Mesenchymal stem cell (in vitro differentiated cells and primary cell): ENCODE measurements at regions not wholly inside any gene's neighbourhood (a gene's known extent, or its start where the extent isn't known, plus 50 kb on each side); places are given as distances from the start of the nearest gene placed in this dataset.
A peak's percentile ranks its signal among the peaks of the same experiment; 100 is the strongest.

ENCODE experiments used
- DNase-seq: peaks from one replicate; pipeline ENCODE4 v3.0.0-alpha.2; 2013
- H2AFZ ChIP-seq: one replicate; pipeline ENCODE4 v1.6.1; 2013; ENCODE audit warnings: low read depth, mild to moderate bottlenecking, control low read depth, inconsistent platforms, low read length, moderate library complexity
- H2AK5ac ChIP-seq: 2 replicates; pipeline ENCODE4 v1.6.1; 2013; ENCODE audit warnings: low read length, moderate library complexity, mild to moderate bottlenecking, inconsistent platforms; ENCODE audit not compliant: severe bottlenecking
- H2BK120ac ChIP-seq: one replicate; pipeline ENCODE4 v1.6.1; 2013; ENCODE audit warnings: low read depth, mild to moderate bottlenecking, inconsistent platforms, low read length, moderate library complexity
- H2BK12ac ChIP-seq, 2 experiments: one replicate each; pipeline ENCODE4 v1.6.1; 2013; ENCODE audit warnings: inconsistent platforms in 2 of 2, low read length in 2 of 2, mild to moderate bottlenecking in 2 of 2, moderate library complexity in 2 of 2, control low read depth in 1 of 2
- H2BK15ac ChIP-seq: one replicate; pipeline ENCODE4 v1.6.1; 2013; ENCODE audit warnings: mild to moderate bottlenecking, low read depth, inconsistent platforms; ENCODE audit not compliant: poor library complexity, severe bottlenecking
- H2BK5ac ChIP-seq: 2 replicates; pipeline ENCODE4 v1.6.1; 2013; ENCODE audit warnings: low read depth, mild to moderate bottlenecking, low read length, control low read depth, inconsistent platforms; ENCODE audit not compliant: poor library complexity, severe bottlenecking
- H3K14ac ChIP-seq, 2 experiments: one replicate each; pipeline ENCODE4 v1.6.1; 2013; ENCODE audit warnings: inconsistent platforms in 2 of 2, low read length in 2 of 2, control low read depth in 1 of 2, mild to moderate bottlenecking in 1 of 2, moderate library complexity in 1 of 2
- H3K18ac ChIP-seq, 2 experiments: one replicate each; pipeline ENCODE4 v1.6.1; 2013; ENCODE audit warnings: inconsistent platforms in 2 of 2, low read length in 2 of 2, control low read depth in 1 of 2, low read depth in 1 of 2, mild to moderate bottlenecking in 1 of 2
- H3K23ac ChIP-seq, 2 experiments: one replicate each; pipeline ENCODE4 v1.6.1; 2013; ENCODE audit warnings: inconsistent platforms in 2 of 2, low read length in 2 of 2, mild to moderate bottlenecking in 2 of 2, moderate library complexity in 2 of 2, control low read depth in 1 of 2
- H3K27ac ChIP-seq: 2 replicates; pipeline ENCODE4 v1.5.1; 2013; ENCODE audit warnings: mild to moderate bottlenecking, moderate library complexity, low read length, control low read depth, inconsistent platforms; ENCODE audit not compliant: poor library complexity, severe bottlenecking
- H3K27me3 ChIP-seq, 2 experiments: 2 replicates each; pipeline versions ENCODE4 v1.6.1 to v1.7.0; 2013; ENCODE audit warnings: low read length in 2 of 2, mild to moderate bottlenecking in 2 of 2, moderate library complexity in 2 of 2, control low read depth in 1 of 2, inconsistent platforms in 1 of 2; ENCODE audit not compliant: control insufficient read depth in 1 of 2, insufficient read depth in 1 of 2
- H3K36me3 ChIP-seq, 2 experiments: 2 replicates each; pipeline versions ENCODE4 v1.6.1 to v1.7.0; 2013; ENCODE audit warnings: low read length in 2 of 2, control low read depth in 1 of 2, inconsistent platforms in 1 of 2, low read depth in 1 of 2, mild to moderate bottlenecking in 1 of 2; ENCODE audit not compliant: insufficient read depth in 2 of 2, control insufficient read depth in 1 of 2
- H3K4ac ChIP-seq, 2 experiments: one replicate each; pipeline ENCODE4 v1.6.1; 2013; ENCODE audit warnings: inconsistent platforms in 2 of 2, low read length in 2 of 2, mild to moderate bottlenecking in 2 of 2, moderate library complexity in 2 of 2, control low read depth in 1 of 2, low read depth in 1 of 2
- H3K4me1 ChIP-seq: 2 replicates; pipeline ENCODE4 v1.6.1; 2013; ENCODE audit warnings: low read depth, low read length, control low read depth; ENCODE audit not compliant: control insufficient read depth, insufficient read depth
- H3K4me2 ChIP-seq: 2 replicates; pipeline ENCODE4 v1.6.1; 2013; ENCODE audit warnings: low read length, mild to moderate bottlenecking, inconsistent platforms; ENCODE audit not compliant: poor library complexity, severe bottlenecking
- H3K4me3 ChIP-seq, 2 experiments: 2 replicates each; pipeline versions ENCODE4 v1.5.1 to v1.7.0; 2013; ENCODE audit warnings: low read length in 2 of 2, mild to moderate bottlenecking in 2 of 2, control low read depth in 1 of 2, low read depth in 1 of 2; ENCODE audit not compliant: insufficient read depth in 1 of 2
- H3K79me1 ChIP-seq: replicated peaks from 2 replicates; pipeline ENCODE4 v1.6.1; 2013; ENCODE audit warnings: mild to moderate bottlenecking, control low read depth, low read length, inconsistent platforms; ENCODE audit not compliant: poor library complexity, severe bottlenecking
- H3K9ac ChIP-seq: 2 replicates; pipeline ENCODE4 v1.7.0; 2013; ENCODE audit warnings: mild to moderate bottlenecking, low read length, moderate library complexity
- H3K9me3 ChIP-seq: 2 replicates; pipeline ENCODE4 v1.7.0; 2013; ENCODE audit warnings: mild to moderate bottlenecking, low read length; ENCODE audit not compliant: control insufficient read depth
- H4K8ac ChIP-seq: one replicate; pipeline ENCODE4 v1.6.1; 2013; ENCODE audit warnings: inconsistent platforms, mild to moderate bottlenecking, low read length, moderate library complexity
- H4K91ac ChIP-seq: one replicate; pipeline ENCODE4 v1.6.1; 2013; ENCODE audit warnings: mild to moderate bottlenecking, low read length, inconsistent platforms
- WGBS: methylation state at CpG from one replicate; pipeline ENCODE4 v1.1.7; 2013; ENCODE audit warnings: mixed read lengths; 5-methylcytosine and 5-hydroxymethylcytosine counted together

DNA sequence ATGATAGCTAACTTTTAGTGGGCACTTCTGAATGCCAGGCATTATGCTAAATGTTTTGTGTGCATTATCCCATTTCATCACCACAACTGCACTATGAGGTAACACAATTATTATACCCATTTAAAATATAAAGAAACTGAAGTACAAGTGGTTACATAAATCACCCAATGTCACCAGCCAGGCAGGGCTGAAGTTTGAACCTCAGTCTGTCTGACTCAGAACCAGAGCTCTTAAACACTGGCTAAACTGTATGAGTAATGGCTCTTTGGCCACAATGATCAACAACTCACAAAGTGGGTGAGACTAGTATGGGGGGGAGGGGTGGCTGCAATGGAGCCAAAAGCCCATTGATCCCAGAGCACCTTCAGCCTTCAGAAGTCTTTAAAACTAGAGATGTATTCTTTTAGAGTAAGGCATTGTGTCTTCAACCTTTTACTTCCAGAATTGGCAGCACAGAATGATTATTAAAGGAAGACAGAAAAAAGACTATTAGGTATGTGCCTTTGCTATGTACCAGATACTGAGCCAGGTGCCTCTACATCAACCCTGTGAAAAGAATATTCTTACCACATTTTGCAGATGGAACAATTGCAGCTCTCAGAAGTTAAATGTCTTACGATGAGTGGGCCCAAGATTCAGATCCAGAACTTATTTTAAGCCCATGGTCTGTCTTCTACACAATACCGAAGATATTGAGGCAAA is 166.9 kb downstream of the UACA start:
- no peak overlapping the region for H3K4me2 ChIP-seq
- H3K36me3 ChIP-seq, result no peaks in the 10 kb centered on the region
- no peak overlapping the region for H4K8ac ChIP-seq
- H2BK15ac ChIP-seq, result no peak overlapping the region
- H3K23ac ChIP-seq, result no peak overlapping the region
- peaks cover 3% of the 10 kb centered on the region for H3K4me1 ChIP-seq
- no peak overlapping the region for H2AFZ ChIP-seq
- no peak overlapping the region for H3K27ac ChIP-seq
- no peak overlapping the region for H2BK120ac ChIP-seq
- DNase-seq, result peak; percentile 88
- H3K4me3 ChIP-seq, result no peak overlapping the region
- H4K91ac ChIP-seq, result no peak overlapping the region
- WGBS, result 100% methylated on average over 2 of the region's 2 CpGs
- peaks cover 40% of the 10 kb centered on the region for H3K9me3 ChIP-seq
- no peak overlapping the region for H3K18ac ChIP-seq
- H3K9ac ChIP-seq, result no peak overlapping the region
- H3K14ac ChIP-seq, result no peak overlapping the region
- no peaks in the 10 kb centered on the region for H3K79me1 ChIP-seq
- H2AK5ac ChIP-seq, result no peak overlapping the region
- H2BK5ac ChIP-seq, result no peak overlapping the region
- H3K4ac ChIP-seq, result no peak overlapping the region
- H3K27me3 ChIP-seq, result peaks cover 0 to 31% of the 10 kb centered on the region in 2 experiments
- H2BK12ac ChIP-seq, result no peak overlapping the region

GRCh38 chr15:70593795-70594194 is 169.6 kb downstream of the UACA start:
- Histone ChIP-seq H3K9me3 (peaks cover 32% of the 10 kb centered on the region), H2AK5ac (no peak overlapping the region), H3K36me3 (no peaks in the 10 kb centered on the region), H3K9ac (no peak overlapping the region), H3K79me1 (no peaks in the 10 kb centered on the region), H3K4me3 (no peak overlapping the region), H3K23ac (no peak overlapping the region), H3K4me1 (peaks cover 3% of the 10 kb centered on the region), H2BK5ac (no peak overlapping the region), H3K14ac (no peak overlapping the region), H4K91ac (no peak overlapping the region), H3K4ac (no peak overlapping the region), H4K8ac (no peak overlapping the region), H2AFZ (no peak overlapping the region), H3K18ac (no peak overlapping the region), H3K27ac (no peak overlapping the region), H2BK120ac (no peak overlapping the region), H3K4me2 (no peak overlapping the region), H2BK12ac (no peak overlapping the region), H3K27me3 (peaks cover 0 to 37% of the 10 kb centered on the region in 2 experiments), H2BK15ac (no peak overlapping the region)
- no peak for DNase-seq

- Histone ChIP-seq H3K4me3 (no peak overlapping the region), H2BK120ac (no peak overlapping the region), H3K36me3 (peaks cover 0 to 4% of the 10 kb centered on the region in 2 experiments), H3K4me2 (no peak overlapping the region), H2BK12ac (no peak overlapping the region), H4K8ac (no peak overlapping the region), H3K18ac (no peak overlapping the region), H2AFZ (no peak overlapping the region), H3K9me3 (peaks cover 25% of the 10 kb centered on the region), H3K27ac (no peak overlapping the region), H4K91ac (no peak overlapping the region), H3K4me1 (peaks cover 9% of the 10 kb centered on the region), H2BK5ac (no peak overlapping the region), H3K14ac (no peak overlapping the region), H3K23ac (no peak overlapping the region), H2BK15ac (no peak overlapping the region), H3K9ac (no peak overlapping the region), H3K4ac (no peak overlapping the region), H3K79me1 (no peaks in the 10 kb centered on the region), H2AK5ac (no peak overlapping the region), H3K27me3 (peaks cover 13 to 49% of the 10 kb centered on the region in 2 experiments)
- DNase-seq, result no peak
- WGBS, result 72% methylated on average over 4 of the region's 4 CpGs
Observed at GRCh38 chr15:70589728-70590127, 173.6 kb downstream of the UACA start.

- Histone ChIP-seq H2AFZ (no peak overlapping the region), H3K4me3 (no peak overlapping the region), H3K4me2 (no peak overlapping the region)
Observed at GRCh38 chr15:70589221-70589620, 174.1 kb downstream of the UACA start.

More at GRCh38 chr15:70589221-70589620, 174.1 kb downstream of the UACA start:
- H2BK12ac ChIP-seq, result no peak overlapping the region
- no peak overlapping the region for H4K8ac ChIP-seq
- no peak overlapping the region for H3K23ac ChIP-seq
- no peak overlapping the region for H4K91ac ChIP-seq
- peaks cover 13 to 54% of the 10 kb centered on the region in 2 experiments for H3K27me3 ChIP-seq
- peak; percentile 57 for DNase-seq
- peaks cover 11% of the 10 kb centered on the region for H3K4me1 ChIP-seq
- no peak overlapping the region for H2BK15ac ChIP-seq
- peaks cover 0 to 4% of the 10 kb centered on the region in 2 experiments for H3K36me3 ChIP-seq
- H3K4ac ChIP-seq, result no peak overlapping the region
- H3K14ac ChIP-seq, result no peak overlapping the region
- H2BK5ac ChIP-seq, result no peak overlapping the region
- H2AK5ac ChIP-seq, result no peak overlapping the region
- no peak overlapping the region for H3K27ac ChIP-seq
- no peak overlapping the region for H3K9ac ChIP-seq
- H3K9me3 ChIP-seq, result peaks cover 20% of the 10 kb centered on the region
- no peak overlapping the region for H3K18ac ChIP-seq
- H3K79me1 ChIP-seq, result no peaks in the 10 kb centered on the region
- no peak overlapping the region for H2BK120ac ChIP-seq
